SK-N-SH (cell line): ENCODE measurements at regions not wholly inside any gene's neighbourhood (a gene's known extent, or its start where the extent isn't known, plus 50 kb on each side); places are given as distances from the start of the nearest gene placed in this dataset.

Experiments
- CTCF ChIA-PET: fragments of 300-600, 350-600 bp; formaldehyde crosslinking; extraction: SDS; loops from one replicate; lab custom pipeline; 2021; lab: Yijun Ruan, JAX
- POLR2A ChIA-PET: fragments of 350-600 bp; sonication (Branson Sonifier 250); formaldehyde crosslinking; extraction: SDS; loops from one replicate; lab custom pipeline; 2020; ENCODE audit warnings: antibody characterized with exemption, inconsistent platforms; lab: Yijun Ruan, JAX
- DNase-seq: peaks from one replicate; pipeline ENCODE4 v3.0.0; 2012
- H2AFZ ChIP-seq: fragments of 200-600 bp; sonication (generic); 2 replicates; pipeline ENCODE4 v1.8.1; 2016; ENCODE audit warnings: antibody characterized with exemption, mild to moderate bottlenecking, low read depth
- H3F3A ChIP-seq: fragments of 200-600 bp; sonication (generic); replicated peaks from 2 replicates; pipeline ENCODE3; 2016; ENCODE audit warnings: antibody characterized with exemption, mild to moderate bottlenecking; ENCODE audit not compliant: insufficient read depth
- H3K27ac ChIP-seq, 2 experiments: fragments of 200-500 bp in 1 of 2; fragments of 200-600 bp in 1 of 2; sonication (Bioruptor generic) in 1 of 2; sonication (generic), shearing (Covaris generic) in 1 of 2; 2 replicates each; pipeline versions ENCODE4 v1.5.1 to v1.6.1; 2014 to 2016; ENCODE audit warnings: low read depth in 2 of 2, inconsistent platforms in 1 of 2, low read length in 1 of 2, mild to moderate bottlenecking in 1 of 2, mixed read lengths in 1 of 2
- H3K27me3 ChIP-seq: fragments of 200-600 bp; sonication (generic), shearing (Covaris generic); 2 replicates; pipeline ENCODE4 v1.6.1; 2016; ENCODE audit warnings: mixed run types; ENCODE audit not compliant: insufficient read depth
- H3K36me3 ChIP-seq, 2 experiments: fragments of 200-500 bp in 1 of 2; fragments of 200-600 bp in 1 of 2; sonication (Bioruptor generic) in 1 of 2; sonication (generic) in 1 of 2; replicated peaks in 1 of 2; 2 replicates each; pipeline versions ENCODE3 to v1.5.1; 2014 to 2016; ENCODE audit warnings: low read length in 1 of 2, mild to moderate bottlenecking in 1 of 2; ENCODE audit not compliant: insufficient read depth in 2 of 2, control insufficient read depth in 1 of 2
- H3K4me1 ChIP-seq, 2 experiments: fragments of 200-500 bp in 1 of 2; fragments of 200-600 bp in 1 of 2; sonication (Bioruptor generic) in 1 of 2; sonication (generic), shearing (Covaris generic) in 1 of 2; 2 replicates each; pipeline versions ENCODE4 v1.5.1 to v1.6.1; 2014 to 2016; ENCODE audit warnings: low read depth in 1 of 2, low read length in 1 of 2, mixed run types in 1 of 2; ENCODE audit not compliant: insufficient read depth in 2 of 2, control insufficient read depth in 1 of 2
- H3K4me2 ChIP-seq: fragments of 200-600 bp; sonication (generic), shearing (Covaris generic); 2 replicates; pipeline ENCODE4 v1.6.1; 2017; ENCODE audit warnings: mixed run types
- H3K4me3 ChIP-seq, 2 experiments: fragments of 200-500 bp in 1 of 2; fragments of 200-600 bp in 1 of 2; sonication (Bioruptor generic) in 1 of 2; sonication (generic), shearing (Covaris generic) in 1 of 2; 2 replicates each; pipeline versions ENCODE4 v1.5.1 to v1.8.1; 2014 to 2016; ENCODE audit warnings: low read depth in 2 of 2, inconsistent platforms in 1 of 2, low read length in 1 of 2, mild to moderate bottlenecking in 1 of 2, mixed read lengths in 1 of 2, moderate library complexity in 1 of 2
- H3K79me2 ChIP-seq: fragments of 200-600 bp; sonication (generic); 2 replicates; pipeline ENCODE4 v1.8.1; 2017; ENCODE audit warnings: mild to moderate bottlenecking; ENCODE audit not compliant: insufficient read depth
- H3K9ac ChIP-seq: fragments of 200-600 bp; sonication (generic); 2 replicates; pipeline ENCODE4 v1.6.1; 2017; ENCODE audit warnings: mixed run types
- H3K9me2 ChIP-seq: fragments of 200-600 bp; sonication (generic); 2 replicates; pipeline ENCODE4 v1.6.1; 2017; ENCODE audit warnings: mixed run types
- H3K9me3 ChIP-seq: fragments of 200-600 bp; sonication (generic); 2 replicates; pipeline ENCODE4 v1.6.1; 2017; ENCODE audit warnings: mixed run types, mild to moderate bottlenecking, moderate library complexity
- H4K20me1 ChIP-seq: fragments of 200-600 bp; sonication (generic); 2 replicates; pipeline ENCODE4 v1.6.1; 2017; ENCODE audit warnings: mild to moderate bottlenecking, mixed run types; ENCODE audit not compliant: insufficient read depth
- FOXJ3 ChIP-seq: sonication (generic); formaldehyde crosslinking; IDR thresholded peaks from 2 replicates; pipeline ENCODE4 v1.5.1; 2020; ENCODE audit warnings: mild to moderate bottlenecking, missing genetic modification reagents
- NRF1 ChIP-seq: IDR thresholded peaks from 2 replicates; pipeline ENCODE4 v1.6.1; 2012; ENCODE audit warnings: low read depth, mild to moderate bottlenecking, low read length
- POLR2AphosphoS5 ChIP-seq: IDR thresholded peaks from 2 replicates; pipeline ENCODE4 v1.6.1; 2012; ENCODE audit warnings: low read depth, low read length
- USF2 ChIP-seq: fragments of 150-350 bp; IDR thresholded peaks from 2 replicates; pipeline ENCODE4 v1.6.1; 2017; ENCODE audit warnings: antibody characterized with exemption, low read length, low read depth, borderline replicate concordance
- ZBTB33 ChIP-seq: IDR thresholded peaks from 2 replicates; pipeline ENCODE4 v1.4.0; 2012; ENCODE audit warnings: low read depth, borderline replicate concordance
- WGBS: methylation state at CpG from one replicate; pipeline ENCODE4 v1.1.6; 2017; ENCODE audit warnings: low lambda C conversion rate; 5-methylcytosine and 5-hydroxymethylcytosine counted together
- TF ChIP-seq, protein P1 (sequence below): fragments of 200-600 bp; sonication (generic); IDR thresholded peaks from 2 replicates; pipeline ENCODE4 v1.6.1; 2017; ENCODE audit warnings: antibody characterized with exemption, mild to moderate bottlenecking, moderate library complexity
- TF ChIP-seq, protein P2 (sequence below): fragments of 150-350 bp; IDR thresholded peaks from 2 replicates; pipeline ENCODE4 v1.6.1; 2016; ENCODE audit warnings: mild to moderate bottlenecking, low read depth, low read length
- TF ChIP-seq, protein P3 (sequence below): IDR thresholded peaks from 2 replicates; pipeline ENCODE4 v1.4.0; 2012; ENCODE audit warnings: low read depth, borderline replicate concordance

- H4K20me1 ChIP-seq, result no peaks in the 10 kb centered on the region
- no peak overlapping the region for H2AFZ ChIP-seq
- H3K4me1 ChIP-seq, result no peaks in the 10 kb centered on the region; a peak in 1 of 4 replicates
- no peak overlapping the region for H3K4me3 ChIP-seq
- H3K27ac ChIP-seq, result no peak overlapping the region
- no peaks in the 10 kb centered on the region for H3K9me3 ChIP-seq
- no peak for DNase-seq
- no peaks in the 10 kb centered on the region for H3K36me3 ChIP-seq
- ChIA-PET POLR2A (no interaction called here), CTCF (interaction anchor here (1.1 to 1.5 kb wide), 4 partner anchors 9 to 43 kb away, joined by 3 to 4 read pairs (median 3); no protein-coding TSS in a partner anchor)
- H3K27me3 ChIP-seq, result no peaks in the 10 kb centered on the region
- no peaks in the 10 kb centered on the region for H3K79me2 ChIP-seq
- H3F3A ChIP-seq, result no peaks in the 10 kb centered on the region
- H3K9ac ChIP-seq, result no peak overlapping the region
- TF ChIP-seq, protein P1, sequence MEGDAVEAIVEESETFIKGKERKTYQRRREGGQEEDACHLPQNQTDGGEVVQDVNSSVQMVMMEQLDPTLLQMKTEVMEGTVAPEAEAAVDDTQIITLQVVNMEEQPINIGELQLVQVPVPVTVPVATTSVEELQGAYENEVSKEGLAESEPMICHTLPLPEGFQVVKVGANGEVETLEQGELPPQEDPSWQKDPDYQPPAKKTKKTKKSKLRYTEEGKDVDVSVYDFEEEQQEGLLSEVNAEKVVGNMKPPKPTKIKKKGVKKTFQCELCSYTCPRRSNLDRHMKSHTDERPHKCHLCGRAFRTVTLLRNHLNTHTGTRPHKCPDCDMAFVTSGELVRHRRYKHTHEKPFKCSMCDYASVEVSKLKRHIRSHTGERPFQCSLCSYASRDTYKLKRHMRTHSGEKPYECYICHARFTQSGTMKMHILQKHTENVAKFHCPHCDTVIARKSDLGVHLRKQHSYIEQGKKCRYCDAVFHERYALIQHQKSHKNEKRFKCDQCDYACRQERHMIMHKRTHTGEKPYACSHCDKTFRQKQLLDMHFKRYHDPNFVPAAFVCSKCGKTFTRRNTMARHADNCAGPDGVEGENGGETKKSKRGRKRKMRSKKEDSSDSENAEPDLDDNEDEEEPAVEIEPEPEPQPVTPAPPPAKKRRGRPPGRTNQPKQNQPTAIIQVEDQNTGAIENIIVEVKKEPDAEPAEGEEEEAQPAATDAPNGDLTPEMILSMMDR, result no peak
- TF ChIP-seq, protein P2, sequence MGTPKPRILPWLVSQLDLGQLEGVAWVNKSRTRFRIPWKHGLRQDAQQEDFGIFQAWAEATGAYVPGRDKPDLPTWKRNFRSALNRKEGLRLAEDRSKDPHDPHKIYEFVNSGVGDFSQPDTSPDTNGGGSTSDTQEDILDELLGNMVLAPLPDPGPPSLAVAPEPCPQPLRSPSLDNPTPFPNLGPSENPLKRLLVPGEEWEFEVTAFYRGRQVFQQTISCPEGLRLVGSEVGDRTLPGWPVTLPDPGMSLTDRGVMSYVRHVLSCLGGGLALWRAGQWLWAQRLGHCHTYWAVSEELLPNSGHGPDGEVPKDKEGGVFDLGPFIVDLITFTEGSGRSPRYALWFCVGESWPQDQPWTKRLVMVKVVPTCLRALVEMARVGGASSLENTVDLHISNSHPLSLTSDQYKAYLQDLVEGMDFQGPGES, result no peak
- TF ChIP-seq USF2, result no peak
- H3K4me2 ChIP-seq, result no peak overlapping the region
- H3K9me2 ChIP-seq, result no peaks in the 10 kb centered on the region
Observed at GRCh38 chr15:47872208-47872607, 154.9 kb downstream of the SEMA6D start.

GRCh38 chr15:47872869-47873432 is 155.6 kb downstream of the SEMA6D start:
- Histone ChIP-seq H2AFZ (no peak overlapping the region), H3K36me3 (no peaks in the 10 kb centered on the region), H4K20me1 (no peaks in the 10 kb centered on the region), H3K9me2 (no peaks in the 10 kb centered on the region), H3F3A (no peaks in the 10 kb centered on the region), H3K9ac (no peak overlapping the region), H3K27me3 (no peaks in the 10 kb centered on the region), H3K4me3 (no peak overlapping the region), H3K27ac (no peak overlapping the region), H3K9me3 (no peaks in the 10 kb centered on the region), H3K79me2 (no peaks in the 10 kb centered on the region), H3K4me1 (no peaks in the 10 kb centered on the region; a peak in 1 of 4 replicates), H3K4me2 (no peak overlapping the region)
- ChIA-PET CTCF (interaction anchor here (1.2 kb wide), 1 partner anchor 78 kb away, joined by 3 read pairs; no protein-coding TSS in a partner anchor), POLR2A (no interaction called here)
- no peak for DNase-seq
- TF ChIP-seq, protein P3, sequence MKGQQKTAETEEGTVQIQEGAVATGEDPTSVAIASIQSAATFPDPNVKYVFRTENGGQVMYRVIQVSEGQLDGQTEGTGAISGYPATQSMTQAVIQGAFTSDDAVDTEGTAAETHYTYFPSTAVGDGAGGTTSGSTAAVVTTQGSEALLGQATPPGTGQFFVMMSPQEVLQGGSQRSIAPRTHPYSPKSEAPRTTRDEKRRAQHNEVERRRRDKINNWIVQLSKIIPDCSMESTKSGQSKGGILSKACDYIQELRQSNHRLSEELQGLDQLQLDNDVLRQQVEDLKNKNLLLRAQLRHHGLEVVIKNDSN, result no peak
- WGBS, result 39% methylated on average over 7 of the region's 7 CpGs

- Histone ChIP-seq H3K27ac (no peak overlapping the region), H3K4me1 (peaks cover 0 to 2% of the 10 kb centered on the region in 2 experiments; a peak in 1 of 4 replicates), H3K9ac (no peak overlapping the region), H3K36me3 (no peaks in the 10 kb centered on the region), H3F3A (no peaks in the 10 kb centered on the region), H2AFZ (no peak overlapping the region), H3K79me2 (no peaks in the 10 kb centered on the region), H3K9me2 (no peaks in the 10 kb centered on the region), H3K4me2 (no peak overlapping the region), H3K4me3 (no peak overlapping the region), H3K27me3 (no peaks in the 10 kb centered on the region), H3K9me3 (no peaks in the 10 kb centered on the region), H4K20me1 (no peaks in the 10 kb centered on the region)
- TF ChIP-seq NRF1 (no peak), ZBTB33 (no peak), POLR2AphosphoS5 (no peak), FOXJ3 (CRISPR knock-in tag) (no peak)
- 41% methylated on average over 5 of the region's 5 CpGs for WGBS
- no peak for DNase-seq
- ChIA-PET POLR2A (no interaction called here), CTCF (no interaction called here)
Observed at GRCh38 chr15:47876986-47877385, 159.7 kb downstream of the SEMA6D start.
